HAP-1 (cell line): ENCODE measurements at regions not wholly inside any gene's neighbourhood (a gene's known extent, or its start where the extent isn't known, plus 50 kb on each side); places are given as distances from the start of the nearest gene placed in this dataset.

Source experiments
- DNase-seq, 2 experiments: peaks; one replicate each; pipeline ENCODE4 v3.0.0-alpha.2; 2016 to 2020; ENCODE audit warnings: low spot score in 2 of 2
- H3K27me3 ChIP-seq: fragments of 250-450 bp; sonication (Bioruptor Pico); 2 replicates; pipeline ENCODE4 v1.5.1; 2020; ENCODE audit warnings: low read depth, mild to moderate bottlenecking, moderate library complexity
- H3K36me3 ChIP-seq: fragments of 250-450 bp; sonication (Bioruptor Pico); replicated peaks from 2 replicates; pipeline ENCODE4 v1.5.1; 2020; ENCODE audit warnings: mild to moderate bottlenecking
- H3K4me1 ChIP-seq: fragments of 250-450 bp; sonication (Bioruptor Pico); 2 replicates; pipeline ENCODE4 v1.5.1; 2020; ENCODE audit warnings: mild to moderate bottlenecking
- H3K4me3 ChIP-seq: fragments of 250-450 bp; sonication (Bioruptor Pico); 2 replicates; pipeline ENCODE4 v1.5.1; 2020; ENCODE audit warnings: mild to moderate bottlenecking, moderate library complexity
- H3K9me3 ChIP-seq: fragments of 250-450 bp; sonication (Bioruptor Pico); 2 replicates; pipeline ENCODE4 v1.5.1; 2020; ENCODE audit warnings: mild to moderate bottlenecking, moderate library complexity
- in situ Hi-C: fragments of 300-500 bp; cut with MboI; formaldehyde crosslinking; loops from 3 replicates; pipeline ENCODE4 v1.14.3; 2020; ENCODE audit warnings: low sequenced_read_pairs, inconsistent platforms, mixed read lengths

DNA sequence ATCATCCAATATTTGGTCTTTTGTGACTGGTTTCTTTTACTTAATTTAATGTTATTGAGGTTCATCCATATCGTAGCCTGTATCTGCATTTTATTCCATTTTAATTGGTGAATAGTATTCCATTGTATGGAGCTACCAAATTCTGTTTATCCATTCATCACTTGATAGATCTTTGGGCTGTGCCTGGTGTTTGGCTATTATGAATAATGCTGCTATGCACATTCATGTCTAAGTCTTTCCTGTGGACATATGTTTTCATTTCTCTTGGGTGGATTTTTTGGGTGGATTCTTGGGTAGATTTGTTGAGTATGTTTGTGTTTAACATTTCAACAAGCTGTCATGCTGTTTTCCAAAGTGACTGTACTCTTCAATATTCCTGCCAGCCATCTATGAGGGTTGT, 52.5 kb upstream of the NEDD4L start:
- in situ Hi-C loops = no loop called here

DNA sequence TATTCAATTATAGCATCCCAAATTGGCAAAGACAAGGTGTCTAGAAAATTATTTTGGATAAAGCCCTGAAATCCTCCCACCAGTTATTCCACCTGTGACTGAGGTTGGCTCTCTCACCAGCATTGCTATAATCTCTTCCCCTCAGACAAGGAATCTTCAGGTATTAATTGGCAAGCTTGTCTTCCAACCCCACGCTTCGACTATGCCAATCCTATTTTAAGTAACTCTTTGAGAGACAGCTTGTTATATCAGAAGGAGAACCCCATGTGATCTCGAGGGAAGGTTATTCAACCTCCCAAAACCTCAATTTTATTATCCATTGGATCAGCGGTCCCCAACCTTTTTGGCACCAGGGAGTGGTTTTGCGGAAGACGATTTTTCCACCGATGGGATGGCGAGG, 54.5 kb upstream of the NEDD4L start:
- Histone ChIP-seq H3K9me3 (no peaks in the 10 kb centered on the region), H3K4me1 (no peaks in the 10 kb centered on the region), H3K4me3 (no peak overlapping the region), H3K36me3 (no peaks in the 10 kb centered on the region), H3K27me3 (no peaks in the 10 kb centered on the region)
- DNase-seq = no peak
- in situ Hi-C loops = no loop called here

More for the DNA sequence above, 52.5 kb upstream of the NEDD4L start:
- no peak for DNase-seq
- Histone ChIP-seq H3K4me3 (no peak overlapping the region), H3K9me3 (no peaks in the 10 kb centered on the region), H3K4me1 (no peaks in the 10 kb centered on the region), H3K27me3 (no peaks in the 10 kb centered on the region), H3K36me3 (no peaks in the 10 kb centered on the region)

DNA sequence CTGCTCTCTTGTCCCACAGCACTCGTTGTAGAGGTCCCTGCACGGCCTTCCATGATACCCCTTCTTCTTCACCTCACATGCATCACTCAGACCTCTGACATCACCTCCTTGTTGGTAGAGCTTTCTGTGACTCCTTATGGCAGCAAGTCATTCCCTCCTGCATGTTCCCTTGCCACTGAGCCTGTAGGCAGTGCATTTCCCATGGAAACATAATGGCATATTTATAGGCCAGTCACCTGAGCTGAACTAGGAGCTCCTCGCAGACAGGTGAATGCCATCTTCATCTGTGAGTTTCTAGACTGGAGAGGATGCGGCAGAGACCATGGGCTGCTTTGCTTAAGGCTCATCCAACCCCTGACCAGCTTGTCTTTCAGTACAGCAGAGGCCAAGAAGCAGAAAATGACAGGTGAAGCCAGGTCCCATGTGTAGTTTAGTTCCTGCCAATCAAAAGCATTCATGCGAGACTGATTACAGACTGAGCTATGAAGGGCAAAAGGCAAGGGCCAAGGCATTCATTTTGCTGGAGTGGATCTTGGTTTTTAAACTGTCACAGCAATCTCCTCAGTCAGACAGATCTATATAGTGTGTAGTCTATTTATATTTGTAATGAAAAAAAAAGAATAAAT, 59.4 kb upstream of the NEDD4L start:
- Histone ChIP-seq H3K9me3 (no peaks in the 10 kb centered on the region), H3K4me3 (no peak overlapping the region), H3K27me3 (no peaks in the 10 kb centered on the region), H3K4me1 (peaks cover 8% of the 10 kb centered on the region; the same call in 1 of the 2 replicates), H3K36me3 (no peaks in the 10 kb centered on the region)
- in situ Hi-C loops = no loop called here
- no peak for DNase-seq

DNA sequence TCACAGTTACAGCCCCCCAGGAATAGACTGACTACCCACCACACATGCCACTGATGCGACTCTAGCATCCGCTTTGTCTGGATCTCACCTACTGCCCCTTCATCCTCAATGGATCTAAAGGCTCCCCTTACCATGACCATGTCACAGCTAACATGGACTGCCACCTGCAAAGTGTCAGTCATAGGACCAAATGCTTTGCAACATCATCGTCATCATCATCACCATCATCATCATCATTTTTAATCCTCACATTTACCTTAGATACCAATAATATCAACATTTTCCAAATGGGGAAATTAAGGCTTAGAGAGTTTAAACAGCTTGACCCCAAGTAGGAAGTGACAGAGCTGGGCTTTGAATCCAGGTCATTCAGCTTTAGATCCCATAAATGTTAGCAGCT, 60.1 kb upstream of the NEDD4L start:
- Histone ChIP-seq H3K9me3 (no peaks in the 10 kb centered on the region), H3K27me3 (no peaks in the 10 kb centered on the region), H3K36me3 (no peaks in the 10 kb centered on the region), H3K4me3 (no peak overlapping the region), H3K4me1 (peaks cover 8% of the 10 kb centered on the region; the same call in 1 of the 2 replicates)
- in situ Hi-C loops = no loop called here
- no peak for DNase-seq

DNA sequence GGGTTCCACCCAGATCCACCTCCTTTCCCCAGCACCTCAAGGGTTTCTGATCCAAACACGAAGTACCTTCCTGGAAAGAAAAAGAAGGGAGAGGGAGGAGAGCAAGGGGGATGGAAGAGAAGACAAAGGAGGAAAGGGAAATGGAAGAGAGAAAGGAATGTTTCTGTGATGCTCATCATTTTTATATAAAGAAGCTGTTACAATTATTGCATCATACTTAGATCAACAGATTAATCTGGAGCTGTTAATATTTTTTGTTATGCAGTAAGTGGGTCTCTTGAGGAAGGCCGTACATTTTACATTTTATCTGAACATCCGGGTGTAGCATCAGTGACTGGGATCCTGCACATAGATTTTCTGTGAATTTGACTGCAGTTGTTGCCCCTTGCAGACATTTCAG, 60.6 kb upstream of the NEDD4L start:
- Histone ChIP-seq H3K4me3 (no peak overlapping the region), H3K9me3 (no peaks in the 10 kb centered on the region), H3K36me3 (no peaks in the 10 kb centered on the region), H3K27me3 (no peaks in the 10 kb centered on the region), H3K4me1 (peaks cover 8% of the 10 kb centered on the region; the same call in 1 of the 2 replicates)
- DNase-seq = no peak
- in situ Hi-C loops = no loop called here

DNA sequence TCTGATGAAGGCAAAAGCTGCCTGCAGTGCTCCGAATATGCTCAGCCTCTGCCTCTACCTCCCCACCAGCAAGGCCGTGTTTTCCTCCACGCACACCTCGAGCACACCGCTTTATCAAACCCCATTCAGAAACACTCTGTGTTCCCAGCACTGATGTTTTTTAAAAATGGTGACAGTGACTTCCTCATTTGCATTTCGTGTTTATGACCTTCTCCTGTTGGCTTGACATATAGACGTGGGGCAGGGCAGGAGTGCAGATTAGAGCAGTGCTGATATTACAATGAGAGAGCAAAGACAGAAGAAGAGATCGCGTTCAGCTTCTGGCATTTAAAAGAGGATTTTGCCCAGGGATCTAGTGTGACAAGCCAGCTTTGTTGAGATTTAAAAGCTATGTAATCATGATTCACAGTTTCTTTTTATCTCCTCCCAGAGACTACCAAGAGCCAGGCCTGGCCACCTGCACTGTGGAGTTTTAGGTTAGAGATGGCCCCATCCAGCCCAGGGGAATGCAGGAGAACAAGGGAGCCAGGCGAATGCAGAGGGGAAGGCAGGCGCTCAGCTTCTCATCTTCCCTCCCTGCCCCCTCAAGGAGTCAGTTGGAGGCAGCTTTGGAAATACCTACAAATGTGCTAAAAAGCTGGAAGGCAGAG, 61.5 kb upstream of the NEDD4L start:
- Histone ChIP-seq H3K9me3 (no peaks in the 10 kb centered on the region), H3K36me3 (no peaks in the 10 kb centered on the region), H3K27me3 (no peaks in the 10 kb centered on the region), H3K4me3 (no peak overlapping the region), H3K4me1 (peaks cover 8% of the 10 kb centered on the region; the same call in 1 of the 2 replicates)
- in situ Hi-C loops = no loop called here
- DNase-seq = no peak

DNA sequence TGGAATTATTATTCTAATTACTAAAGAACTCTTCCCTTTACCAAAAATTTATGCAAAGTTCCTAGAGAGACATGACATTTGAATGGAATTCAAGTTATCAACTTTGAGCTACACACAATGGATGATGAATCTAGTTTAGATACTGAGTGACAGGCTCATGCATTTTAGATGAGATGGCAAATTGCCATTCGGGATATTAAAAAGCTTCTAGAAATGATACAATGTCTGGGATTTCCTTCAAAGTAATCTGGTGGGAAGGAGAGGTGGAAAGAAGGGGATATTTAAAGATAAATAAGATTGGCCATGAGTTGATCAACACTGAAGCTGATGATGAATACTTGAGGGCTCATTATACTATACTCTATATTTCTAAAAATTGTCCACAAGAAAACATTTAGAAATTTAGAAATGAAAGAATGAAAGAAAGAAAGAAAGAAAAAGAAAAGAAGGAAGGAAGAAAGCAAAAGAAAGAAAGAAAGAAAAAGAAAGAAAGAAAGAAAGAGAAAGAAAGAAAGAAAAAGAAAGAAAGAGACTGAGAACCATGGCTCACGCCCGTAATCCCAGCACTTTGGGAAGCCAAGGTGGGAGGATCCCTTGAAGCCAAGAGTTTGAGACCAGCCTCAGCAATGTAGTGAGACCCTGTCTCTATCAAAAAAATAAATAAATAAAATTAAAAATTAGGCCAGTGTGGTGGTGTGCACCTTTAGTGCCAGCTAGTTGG, 62.6 kb upstream of the NEDD4L start:
- no peak for DNase-seq
- no peaks in the 10 kb centered on the region for H3K27me3 ChIP-seq
- H3K4me3 ChIP-seq = no peak overlapping the region
- no peaks in the 10 kb centered on the region for H3K9me3 ChIP-seq
- in situ Hi-C loops = no loop called here
- no peaks in the 10 kb centered on the region for H3K36me3 ChIP-seq
- H3K4me1 ChIP-seq = peaks cover 12% of the 10 kb centered on the region; the same call in 1 of the 2 replicates

DNA sequence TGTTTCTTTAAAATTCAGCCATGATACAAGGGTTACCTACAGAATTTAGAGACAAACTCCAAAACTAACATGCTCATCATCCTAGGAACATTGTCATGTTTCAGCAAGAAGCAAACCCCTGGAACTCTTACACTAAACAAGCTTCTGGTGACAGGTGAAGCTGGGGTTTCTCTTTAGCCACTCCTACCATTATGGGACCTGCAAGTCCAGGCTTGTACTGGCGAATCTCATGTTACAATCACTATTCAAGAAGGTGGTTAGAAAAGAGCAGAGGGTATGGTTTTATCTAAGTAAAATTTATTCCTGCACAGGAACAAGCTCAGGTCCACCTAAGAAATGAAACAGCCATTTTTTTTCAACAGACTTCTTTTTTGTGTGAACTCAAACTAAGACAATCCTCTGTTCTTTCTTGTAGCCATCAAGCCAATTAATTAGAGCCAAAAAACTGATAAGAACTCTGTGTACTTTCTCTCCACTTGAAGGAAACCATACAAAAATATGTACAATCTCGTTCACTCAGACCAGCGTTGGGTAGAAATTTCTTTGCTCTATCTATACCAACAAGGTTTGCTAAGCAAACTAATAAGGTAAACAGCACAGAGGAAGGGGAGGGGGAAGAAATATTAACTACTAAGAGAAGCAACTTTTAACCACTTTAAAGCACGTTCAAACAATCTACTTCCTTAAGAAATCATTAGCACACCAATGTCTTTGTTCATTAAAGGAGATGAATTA, 63.3 kb upstream of the NEDD4L start:
- Histone ChIP-seq H3K9me3 (no peaks in the 10 kb centered on the region), H3K4me1 (peaks cover 12% of the 10 kb centered on the region; the same call in 1 of the 2 replicates), H3K27me3 (no peaks in the 10 kb centered on the region), H3K4me3 (no peak overlapping the region), H3K36me3 (no peaks in the 10 kb centered on the region)
- in situ Hi-C loops = no loop called here
- no peak for DNase-seq

DNA sequence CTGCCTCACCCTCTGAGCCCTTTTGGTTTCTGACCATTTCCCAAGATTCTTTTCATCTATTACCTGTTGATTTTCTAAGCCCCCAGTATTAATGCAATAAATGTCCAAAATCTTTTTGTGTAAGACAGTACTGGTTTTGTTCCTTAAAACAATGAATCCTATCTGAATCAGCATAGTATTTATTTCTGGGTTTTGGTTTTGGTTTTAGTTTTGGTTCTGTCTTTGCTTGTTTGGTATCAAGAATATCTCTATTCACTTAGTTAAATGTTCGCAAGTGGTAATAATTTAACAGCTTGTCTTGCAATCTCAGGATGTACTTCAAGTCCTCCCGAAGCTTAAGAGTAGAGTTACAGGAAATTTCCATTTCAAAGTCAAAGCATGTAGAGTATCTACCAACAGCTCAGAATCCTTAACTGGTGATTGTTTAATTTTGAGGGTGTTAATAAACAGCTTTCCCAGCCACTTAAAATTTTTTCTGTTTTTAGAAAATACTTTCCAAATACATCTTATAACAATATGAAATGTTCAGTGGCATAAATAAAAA, 67.7 kb upstream of the NEDD4L start:
- Histone ChIP-seq H3K27me3 (no peaks in the 10 kb centered on the region), H3K9me3 (no peaks in the 10 kb centered on the region), H3K4me3 (no peak overlapping the region), H3K36me3 (no peaks in the 10 kb centered on the region), H3K4me1 (peaks cover 12% of the 10 kb centered on the region; the same call in 1 of the 2 replicates)
- DNase-seq = no peak
- in situ Hi-C loops = no loop called here

DNA sequence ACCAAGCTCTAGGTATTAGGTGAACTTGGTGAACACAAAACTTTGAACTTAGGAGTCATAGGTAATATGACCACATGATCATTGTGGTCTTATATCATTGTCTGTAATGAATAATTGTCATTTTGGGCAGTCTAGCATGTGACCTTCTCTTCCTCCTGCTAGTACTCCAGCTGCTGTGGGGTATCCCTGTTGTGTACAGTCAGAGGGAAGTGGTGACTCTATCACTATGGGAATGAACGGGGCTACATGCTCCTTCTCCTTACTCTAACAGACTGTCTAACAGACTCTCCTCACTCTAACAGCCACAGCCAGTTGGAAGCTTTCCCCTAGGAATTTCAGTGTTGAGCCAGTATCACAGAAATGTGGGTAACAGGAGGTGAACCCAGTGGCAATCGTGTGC, 68.2 kb upstream of the NEDD4L start:
- no peaks in the 10 kb centered on the region for H3K36me3 ChIP-seq
- in situ Hi-C loops = no loop called here
- no peak for DNase-seq

DNA sequence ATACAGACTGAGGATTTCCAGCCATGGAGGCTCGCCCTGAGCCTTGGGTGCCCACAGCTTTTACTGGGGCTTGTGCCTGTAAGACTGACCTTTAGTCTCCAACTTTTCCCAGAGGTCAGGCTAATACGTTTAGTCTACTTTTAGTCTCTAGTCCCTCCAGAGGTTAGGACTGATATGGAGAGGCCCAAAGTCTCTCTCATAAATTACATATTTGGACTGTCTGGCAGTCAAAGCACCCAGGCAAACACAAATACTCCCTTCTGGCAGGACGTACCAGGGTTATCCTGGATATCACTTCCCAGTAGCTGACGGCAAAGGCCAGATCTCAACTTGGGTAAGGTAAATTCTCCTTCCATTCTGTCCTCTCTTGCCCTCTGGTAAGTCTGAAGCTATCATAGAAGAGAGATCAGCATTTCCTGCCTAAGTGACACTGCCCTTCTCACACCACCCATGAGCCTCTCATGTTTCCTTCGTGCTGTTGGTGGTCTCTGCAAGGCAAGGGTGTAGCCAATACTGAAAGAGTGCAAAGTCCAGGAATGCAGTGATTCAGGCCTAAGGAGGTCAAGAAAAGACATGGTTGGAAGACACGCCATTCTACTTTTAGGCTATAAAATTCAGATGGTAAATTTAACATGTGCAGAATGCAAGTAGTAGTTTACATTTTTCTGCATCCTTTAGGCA, 69.3 kb upstream of the NEDD4L start:
- no peak for DNase-seq
- Histone ChIP-seq H3K27me3 (no peaks in the 10 kb centered on the region), H3K4me3 (no peak overlapping the region), H3K4me1 (0 out of 2 replicates have a peak, but pooled peaks cover 4% of the 10 kb centered on the region), H3K9me3 (no peaks in the 10 kb centered on the region), H3K36me3 (no peaks in the 10 kb centered on the region)
- in situ Hi-C loops = no loop called here

More for the DNA sequence above, 68.2 kb upstream of the NEDD4L start:
- peaks cover 9% of the 10 kb centered on the region; the same call in 1 of the 2 replicates for H3K4me1 ChIP-seq
- H3K27me3 ChIP-seq = no peaks in the 10 kb centered on the region
- no peak overlapping the region for H3K4me3 ChIP-seq
- no peaks in the 10 kb centered on the region for H3K9me3 ChIP-seq

DNA sequence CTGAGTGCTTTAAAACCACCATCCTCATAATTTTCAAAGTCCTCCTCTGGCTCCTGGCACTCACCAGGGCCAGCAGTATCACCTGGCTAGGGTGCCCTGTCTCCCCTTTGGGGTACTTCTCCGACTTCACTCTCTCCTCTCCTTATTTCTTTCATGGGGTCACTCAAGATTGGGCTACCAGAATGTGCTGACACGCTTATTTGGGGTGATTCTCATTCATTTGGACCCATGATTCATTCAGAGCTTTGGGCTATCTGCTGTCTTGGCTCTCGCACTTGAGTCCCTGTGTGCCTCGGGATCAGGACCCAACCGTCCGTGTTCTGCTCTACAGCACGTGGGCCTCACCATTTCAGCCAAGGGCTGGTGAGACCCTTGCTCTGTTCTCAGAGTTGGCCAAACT, 70.1 kb upstream of the NEDD4L start:
- H3K4me3 ChIP-seq = no peak overlapping the region
- H3K27me3 ChIP-seq = no peaks in the 10 kb centered on the region
- H3K36me3 ChIP-seq = no peaks in the 10 kb centered on the region
- no peaks in the 10 kb centered on the region for H3K9me3 ChIP-seq
- DNase-seq = no peak
- 0 out of 2 replicates have a peak, but pooled peaks cover 4% of the 10 kb centered on the region for H3K4me1 ChIP-seq
- in situ Hi-C loops = no loop called here
